Coronary artery (tissue), 2 donors: ENCODE measurements at regions not wholly inside any gene's neighbourhood (a gene's known extent, or its start where the extent isn't known, plus 50 kb on each side); places are given as distances from the start of the nearest gene placed in this dataset.

Experiments
- DNase-seq: peaks from one replicate; pipeline ENCODE4 v3.0.0-alpha.2; 2017; ENCODE audit warnings: low spot score
- H3K27ac ChIP-seq, 2 donors: fragments of 200-600 bp; sonication (generic); one replicate each; pipeline ENCODE4 v1.5.1; 2016 to 2019
- H3K4me3 ChIP-seq: fragments of 200-600 bp; sonication (generic); 2 replicates; pipeline ENCODE4 v1.5.1; 2016; ENCODE audit warnings: mild to moderate bottlenecking, moderate library complexity
- CTCF ChIP-seq: fragments of 200-600 bp; sonication (generic); IDR thresholded peaks from one replicate; pipeline ENCODE4 v1.5.1; 2019; ENCODE audit warnings: antibody characterized with exemption

GRCh38 chr14:76583805-76584204 is 177.5 kb upstream of the VASH1 start:
- H3K27ac ChIP-seq, result no peak overlapping the region
- H3K4me3 ChIP-seq, result no peak overlapping the region
- DNase-seq, result no peak
- no peak for TF ChIP-seq CTCF

GRCh38 chr14:76584271-76584702 is 177.0 kb upstream of the VASH1 start:
- H3K4me3 ChIP-seq, result no peak overlapping the region
- no peak overlapping the region for H3K27ac ChIP-seq
- DNase-seq, result no peak
- TF ChIP-seq CTCF, result no peak

GRCh38 chr14:76585616-76586015 is 175.7 kb upstream of the VASH1 start:
- H3K4me3 ChIP-seq, result no peak overlapping the region
- no peak for TF ChIP-seq CTCF
- H3K27ac ChIP-seq, result no peak overlapping the region
- no peak for DNase-seq

GRCh38 chr14:76589246-76589645 is 172.0 kb upstream of the VASH1 start:
- no peak overlapping the region for H3K27ac ChIP-seq
- no peak for DNase-seq
- no peak for TF ChIP-seq CTCF

GRCh38 chr14:76591266-76591665 is 170.0 kb upstream of the VASH1 start:
- TF ChIP-seq CTCF, result no peak
- DNase-seq, result no peak
- H3K4me3 ChIP-seq, result no peak overlapping the region
- no peak overlapping the region for H3K27ac ChIP-seq

More at GRCh38 chr14:76589246-76589645, 172.0 kb upstream of the VASH1 start:
- no peak overlapping the region for H3K4me3 ChIP-seq

- Histone ChIP-seq H3K27ac (no peak overlapping the region), H3K4me3 (no peak overlapping the region)
- no peak for TF ChIP-seq CTCF
- no peak for DNase-seq
These were observed 166.0 kb upstream of the VASH1 start for GRCh38 chr14:76595266-76595665.

- H3K4me3 ChIP-seq, result no peak overlapping the region
- peak; percentile 40 for DNase-seq
- no peak for TF ChIP-seq CTCF
These were observed 163.9 kb upstream of the VASH1 start for GRCh38 chr14:76597387-76597786.

More at GRCh38 chr14:76597387-76597786, 163.9 kb upstream of the VASH1 start:
- no peak overlapping the region for H3K27ac ChIP-seq
